ENCODE measurements at regions not wholly inside any gene's neighbourhood (a gene's known extent, or its start where the extent isn't known, plus 50 kb on each side); places are given as distances from the start of the nearest gene placed in this dataset.

DNA sequence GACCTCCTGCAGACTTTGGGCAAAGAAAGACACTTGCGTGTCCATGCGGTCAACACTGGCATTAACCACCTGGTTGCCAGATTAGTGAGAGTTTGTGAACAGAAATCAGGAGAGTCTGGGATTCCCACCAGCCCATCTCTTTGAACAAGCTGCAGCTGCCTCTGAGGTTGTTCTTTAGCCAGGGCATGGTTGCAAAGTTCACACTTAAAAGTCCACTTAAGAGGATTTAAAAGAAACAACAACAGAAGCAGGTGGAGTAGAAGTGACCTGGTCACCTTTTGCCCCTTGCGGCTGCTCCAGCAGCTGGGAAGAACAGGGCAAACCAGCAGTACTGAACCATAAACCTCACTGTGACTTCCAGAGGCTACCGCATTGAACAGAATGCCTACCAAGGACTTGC, 97.3 kb downstream of the FOXB1 start:
- no peak for DNase-seq (ENCODE audit: low read depth in 1 of 2, low spot score in 1 of 2)
- H3K27me3 ChIP-seq (ENCODE audit: insufficient read depth, poor library complexity, severe bottlenecking) = no peaks in the 10 kb centered on the region
- H3K4me3 ChIP-seq (replicated peaks; ENCODE audit: insufficient read depth, low read length) = no peak overlapping the region
- no peak for TF ChIP-seq GABPA (IDR thresholded peaks at IDR 0.05; ENCODE audit: low read depth)
- TF ChIP-seq, protein P1, sequence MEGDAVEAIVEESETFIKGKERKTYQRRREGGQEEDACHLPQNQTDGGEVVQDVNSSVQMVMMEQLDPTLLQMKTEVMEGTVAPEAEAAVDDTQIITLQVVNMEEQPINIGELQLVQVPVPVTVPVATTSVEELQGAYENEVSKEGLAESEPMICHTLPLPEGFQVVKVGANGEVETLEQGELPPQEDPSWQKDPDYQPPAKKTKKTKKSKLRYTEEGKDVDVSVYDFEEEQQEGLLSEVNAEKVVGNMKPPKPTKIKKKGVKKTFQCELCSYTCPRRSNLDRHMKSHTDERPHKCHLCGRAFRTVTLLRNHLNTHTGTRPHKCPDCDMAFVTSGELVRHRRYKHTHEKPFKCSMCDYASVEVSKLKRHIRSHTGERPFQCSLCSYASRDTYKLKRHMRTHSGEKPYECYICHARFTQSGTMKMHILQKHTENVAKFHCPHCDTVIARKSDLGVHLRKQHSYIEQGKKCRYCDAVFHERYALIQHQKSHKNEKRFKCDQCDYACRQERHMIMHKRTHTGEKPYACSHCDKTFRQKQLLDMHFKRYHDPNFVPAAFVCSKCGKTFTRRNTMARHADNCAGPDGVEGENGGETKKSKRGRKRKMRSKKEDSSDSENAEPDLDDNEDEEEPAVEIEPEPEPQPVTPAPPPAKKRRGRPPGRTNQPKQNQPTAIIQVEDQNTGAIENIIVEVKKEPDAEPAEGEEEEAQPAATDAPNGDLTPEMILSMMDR (IDR thresholded peaks at IDR 0.05; ENCODE audit: insufficient read depth, low read length) = no peak
- TF ChIP-seq SPI1 (IDR thresholded peaks at IDR 0.05; ENCODE audit: borderline replicate concordance, low read depth) = no peak
- TF ChIP-seq, protein P2, sequence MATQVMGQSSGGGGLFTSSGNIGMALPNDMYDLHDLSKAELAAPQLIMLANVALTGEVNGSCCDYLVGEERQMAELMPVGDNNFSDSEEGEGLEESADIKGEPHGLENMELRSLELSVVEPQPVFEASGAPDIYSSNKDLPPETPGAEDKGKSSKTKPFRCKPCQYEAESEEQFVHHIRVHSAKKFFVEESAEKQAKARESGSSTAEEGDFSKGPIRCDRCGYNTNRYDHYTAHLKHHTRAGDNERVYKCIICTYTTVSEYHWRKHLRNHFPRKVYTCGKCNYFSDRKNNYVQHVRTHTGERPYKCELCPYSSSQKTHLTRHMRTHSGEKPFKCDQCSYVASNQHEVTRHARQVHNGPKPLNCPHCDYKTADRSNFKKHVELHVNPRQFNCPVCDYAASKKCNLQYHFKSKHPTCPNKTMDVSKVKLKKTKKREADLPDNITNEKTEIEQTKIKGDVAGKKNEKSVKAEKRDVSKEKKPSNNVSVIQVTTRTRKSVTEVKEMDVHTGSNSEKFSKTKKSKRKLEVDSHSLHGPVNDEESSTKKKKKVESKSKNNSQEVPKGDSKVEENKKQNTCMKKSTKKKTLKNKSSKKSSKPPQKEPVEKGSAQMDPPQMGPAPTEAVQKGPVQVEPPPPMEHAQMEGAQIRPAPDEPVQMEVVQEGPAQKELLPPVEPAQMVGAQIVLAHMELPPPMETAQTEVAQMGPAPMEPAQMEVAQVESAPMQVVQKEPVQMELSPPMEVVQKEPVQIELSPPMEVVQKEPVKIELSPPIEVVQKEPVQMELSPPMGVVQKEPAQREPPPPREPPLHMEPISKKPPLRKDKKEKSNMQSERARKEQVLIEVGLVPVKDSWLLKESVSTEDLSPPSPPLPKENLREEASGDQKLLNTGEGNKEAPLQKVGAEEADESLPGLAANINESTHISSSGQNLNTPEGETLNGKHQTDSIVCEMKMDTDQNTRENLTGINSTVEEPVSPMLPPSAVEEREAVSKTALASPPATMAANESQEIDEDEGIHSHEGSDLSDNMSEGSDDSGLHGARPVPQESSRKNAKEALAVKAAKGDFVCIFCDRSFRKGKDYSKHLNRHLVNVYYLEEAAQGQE (IDR thresholded peaks at IDR 0.05; ENCODE audit: insufficient replicate concordance, low read depth) = no peak
- TF ChIP-seq POLR2AphosphoS5 (IDR thresholded peaks at IDR 0.05; ENCODE audit: low read depth) = no peak
- H3K27ac ChIP-seq (replicated peaks) = no peak overlapping the region

- no peak for DNase-seq (ENCODE audit: low read depth in 1 of 2, low spot score in 1 of 2)
- Histone ChIP-seq H3K27me3 (ENCODE audit: insufficient read depth, poor library complexity, severe bottlenecking) (no peaks in the 10 kb centered on the region), H3K4me3 (replicated peaks; ENCODE audit: insufficient read depth, low read length) (no peak overlapping the region), H3K27ac (replicated peaks) (no peak overlapping the region)
- no peak for TF ChIP-seq POLR2AphosphoS5 (IDR thresholded peaks at IDR 0.05; ENCODE audit: low read depth)
Observed at GRCh38 chr15:60102748-60103147, 98.6 kb downstream of the FOXB1 start.

- DNase-seq (ENCODE audit: low read depth in 1 of 2, low spot score in 1 of 2) = no peak
- TF ChIP-seq, protein P2 (IDR thresholded peaks at IDR 0.05; ENCODE audit: insufficient replicate concordance, low read depth) = no peak
- no peak for TF ChIP-seq SPI1 (IDR thresholded peaks at IDR 0.05; ENCODE audit: borderline replicate concordance, low read depth)
- no peak for TF ChIP-seq POLR2AphosphoS5 (IDR thresholded peaks at IDR 0.05; ENCODE audit: low read depth)
- TF ChIP-seq GABPA (IDR thresholded peaks at IDR 0.05; ENCODE audit: low read depth) = no peak
- Histone ChIP-seq H3K27ac (replicated peaks) (no peak overlapping the region), H3K4me3 (replicated peaks; ENCODE audit: insufficient read depth, low read length) (no peak overlapping the region), H3K27me3 (ENCODE audit: insufficient read depth, poor library complexity, severe bottlenecking) (no peaks in the 10 kb centered on the region)
Observed at GRCh38 chr15:60110909-60111308, 106.8 kb downstream of the FOXB1 start.

GRCh38 chr15:60115579-60116380, 111.7 kb downstream of the FOXB1 start:
- H3K27ac ChIP-seq (replicated peaks) = no peak overlapping the region
- no peaks in the 10 kb centered on the region for H3K27me3 ChIP-seq (ENCODE audit: insufficient read depth, poor library complexity, severe bottlenecking)
- TF ChIP-seq, protein P1 (IDR thresholded peaks at IDR 0.05; ENCODE audit: insufficient read depth, low read length) = no peak
- no peak for TF ChIP-seq GABPA (IDR thresholded peaks at IDR 0.05; ENCODE audit: low read depth)
- TF ChIP-seq, protein P2 (IDR thresholded peaks at IDR 0.05; ENCODE audit: insufficient replicate concordance, low read depth) = no peak
- TF ChIP-seq SPI1 (IDR thresholded peaks at IDR 0.05; ENCODE audit: borderline replicate concordance, low read depth) = no peak
- no peak for TF ChIP-seq POLR2AphosphoS5 (IDR thresholded peaks at IDR 0.05; ENCODE audit: low read depth)
- H3K4me3 ChIP-seq (replicated peaks; ENCODE audit: insufficient read depth, low read length) = no peak overlapping the region
- no peak for DNase-seq (ENCODE audit: low read depth in 1 of 2, low spot score in 1 of 2)

Measured in HL-60 (cell line).